KMS-11 (cell line): ENCODE measurements at regions not wholly inside any gene's neighbourhood (a gene's known extent, or its start where the extent isn't known, plus 50 kb on each side); places are given as distances from the start of the nearest gene placed in this dataset.

ENCODE experiments used
- H2AFZ ChIP-seq: fragments of 200-600 bp; sonication (generic); 2 replicates; pipeline ENCODE4 v1.6.1; 2016; ENCODE audit warnings: antibody characterized with exemption, mixed run types, low read depth
- H3K27ac ChIP-seq: fragments of 200-600 bp; sonication (generic); 2 replicates; pipeline ENCODE4 v1.6.1; 2016; ENCODE audit warnings: mild to moderate bottlenecking, mixed run types
- H3K27me3 ChIP-seq: fragments of 200-600 bp; sonication (generic); 2 replicates; pipeline ENCODE4 v1.6.1; 2017; ENCODE audit warnings: mild to moderate bottlenecking, low read depth, mixed run types, moderate library complexity; ENCODE audit not compliant: insufficient read depth
- H3K36me3 ChIP-seq: fragments of 200-600 bp; sonication (generic); 2 replicates; pipeline ENCODE4 v1.6.1; 2017; ENCODE audit warnings: mild to moderate bottlenecking, mixed run types; ENCODE audit not compliant: insufficient read depth
- H3K4me1 ChIP-seq: fragments of 200-600 bp; sonication (generic); 2 replicates; pipeline ENCODE4 v1.6.1; 2016; ENCODE audit warnings: mild to moderate bottlenecking, low read depth, mixed run types; ENCODE audit not compliant: poor library complexity, severe bottlenecking
- H3K4me2 ChIP-seq: fragments of 200-600 bp; sonication (generic); 2 replicates; pipeline ENCODE4 v1.7.0; 2016; ENCODE audit warnings: mild to moderate bottlenecking, mixed run types
- H3K4me3 ChIP-seq: fragments of 200-600 bp; sonication (generic); IDR thresholded peaks from 2 replicates; pipeline ENCODE4 v1.6.1; 2017; ENCODE audit warnings: low read depth, low read length, mixed read lengths; ENCODE audit not compliant: insufficient read depth
- H3K79me2 ChIP-seq: fragments of 200-600 bp; sonication (generic); 2 replicates; pipeline ENCODE4 v1.6.1; 2016; ENCODE audit warnings: low read depth, mixed run types; ENCODE audit not compliant: insufficient read depth
- H3K9ac ChIP-seq: fragments of 200-600 bp; sonication (generic); 2 replicates; pipeline ENCODE4 v1.6.1; 2016; ENCODE audit warnings: mild to moderate bottlenecking, mixed run types
- H4K20me1 ChIP-seq: fragments of 200-600 bp; sonication (generic); 2 replicates; pipeline ENCODE4 v1.6.1; 2016; ENCODE audit warnings: mild to moderate bottlenecking, mixed run types; ENCODE audit not compliant: insufficient read depth
- TF ChIP-seq, protein P1 (sequence below): fragments of 200-600 bp; sonication (generic); conservative IDR thresholded peaks from 2 replicates; pipeline ENCODE4 v1.6.1; 2017; ENCODE audit warnings: low read depth, mild to moderate bottlenecking, antibody characterized with exemption, low read length, moderate library complexity, mixed read lengths

DNA sequence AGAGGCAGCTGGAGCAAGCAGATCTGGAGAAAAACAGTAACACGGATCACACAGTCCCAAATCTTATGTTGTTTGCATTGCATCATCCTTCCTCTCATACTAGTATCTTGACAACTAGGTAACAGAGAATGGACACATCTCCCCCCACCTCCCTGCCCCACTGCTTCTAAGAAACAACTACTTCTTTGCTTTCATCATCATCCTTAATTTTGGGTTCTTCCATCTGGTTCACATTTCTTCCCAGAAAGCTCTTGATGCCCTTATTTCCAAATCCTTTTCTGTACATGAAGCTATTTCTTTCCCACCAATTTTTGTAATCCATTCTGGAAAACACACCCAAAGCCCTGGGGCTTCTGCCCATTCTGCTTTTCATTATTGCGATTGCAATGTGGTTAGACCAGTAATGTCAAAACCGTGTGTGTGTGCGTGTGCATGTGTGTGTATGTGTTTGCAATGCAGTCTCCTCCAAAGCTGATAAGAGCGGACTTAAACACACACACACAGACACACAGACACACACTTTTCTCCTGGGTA is 254.7 kb upstream of the SLC30A5 start:
- TF ChIP-seq, protein P1, sequence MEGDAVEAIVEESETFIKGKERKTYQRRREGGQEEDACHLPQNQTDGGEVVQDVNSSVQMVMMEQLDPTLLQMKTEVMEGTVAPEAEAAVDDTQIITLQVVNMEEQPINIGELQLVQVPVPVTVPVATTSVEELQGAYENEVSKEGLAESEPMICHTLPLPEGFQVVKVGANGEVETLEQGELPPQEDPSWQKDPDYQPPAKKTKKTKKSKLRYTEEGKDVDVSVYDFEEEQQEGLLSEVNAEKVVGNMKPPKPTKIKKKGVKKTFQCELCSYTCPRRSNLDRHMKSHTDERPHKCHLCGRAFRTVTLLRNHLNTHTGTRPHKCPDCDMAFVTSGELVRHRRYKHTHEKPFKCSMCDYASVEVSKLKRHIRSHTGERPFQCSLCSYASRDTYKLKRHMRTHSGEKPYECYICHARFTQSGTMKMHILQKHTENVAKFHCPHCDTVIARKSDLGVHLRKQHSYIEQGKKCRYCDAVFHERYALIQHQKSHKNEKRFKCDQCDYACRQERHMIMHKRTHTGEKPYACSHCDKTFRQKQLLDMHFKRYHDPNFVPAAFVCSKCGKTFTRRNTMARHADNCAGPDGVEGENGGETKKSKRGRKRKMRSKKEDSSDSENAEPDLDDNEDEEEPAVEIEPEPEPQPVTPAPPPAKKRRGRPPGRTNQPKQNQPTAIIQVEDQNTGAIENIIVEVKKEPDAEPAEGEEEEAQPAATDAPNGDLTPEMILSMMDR, result no peak
- Histone ChIP-seq H3K4me3 (no peak overlapping the region), H4K20me1 (no peaks in the 10 kb centered on the region), H2AFZ (no peak overlapping the region), H3K9ac (no peak overlapping the region), H3K36me3 (no peaks in the 10 kb centered on the region), H3K27ac (no peak overlapping the region), H3K79me2 (no peaks in the 10 kb centered on the region), H3K4me2 (no peak overlapping the region), H3K27me3 (no peaks in the 10 kb centered on the region), H3K4me1 (no peaks in the 10 kb centered on the region)

DNA sequence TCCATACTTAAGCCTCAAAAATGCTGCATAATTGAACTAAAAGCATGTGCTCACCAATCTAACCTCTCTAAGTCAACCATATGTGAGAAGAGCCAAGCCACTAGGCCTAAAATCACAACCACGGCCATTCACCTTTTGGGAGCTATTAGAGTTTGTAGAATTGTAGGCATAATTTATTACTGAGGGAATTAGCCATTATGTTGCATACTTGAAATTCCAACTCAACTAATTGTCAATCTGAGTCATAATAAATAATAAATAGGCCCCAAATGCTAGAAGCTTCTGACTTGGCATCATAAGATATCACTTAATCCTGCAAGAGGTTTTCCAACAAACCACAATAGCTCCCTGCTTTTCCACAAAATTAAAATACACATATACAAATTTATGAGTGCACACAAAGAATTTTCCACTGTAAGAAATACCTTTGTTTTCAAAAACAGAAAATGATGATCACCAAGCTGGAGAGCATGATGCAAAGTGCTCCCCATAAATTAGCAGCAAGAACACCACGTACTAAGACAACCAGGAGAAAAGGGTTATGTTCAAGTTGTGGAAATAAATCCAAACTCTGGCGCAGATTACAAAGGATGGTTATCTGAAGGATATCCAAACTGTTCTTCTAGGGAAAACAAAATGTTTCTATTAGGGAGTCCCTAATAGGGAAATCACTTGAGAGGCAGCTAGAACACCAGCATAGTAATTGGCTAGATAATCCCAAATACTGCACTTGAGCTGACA is 250.0 kb upstream of the SLC30A5 start:
- H3K4me3 ChIP-seq, result no peak overlapping the region
- no peak overlapping the region for H2AFZ ChIP-seq
- H3K4me2 ChIP-seq, result no peak overlapping the region

DNA sequence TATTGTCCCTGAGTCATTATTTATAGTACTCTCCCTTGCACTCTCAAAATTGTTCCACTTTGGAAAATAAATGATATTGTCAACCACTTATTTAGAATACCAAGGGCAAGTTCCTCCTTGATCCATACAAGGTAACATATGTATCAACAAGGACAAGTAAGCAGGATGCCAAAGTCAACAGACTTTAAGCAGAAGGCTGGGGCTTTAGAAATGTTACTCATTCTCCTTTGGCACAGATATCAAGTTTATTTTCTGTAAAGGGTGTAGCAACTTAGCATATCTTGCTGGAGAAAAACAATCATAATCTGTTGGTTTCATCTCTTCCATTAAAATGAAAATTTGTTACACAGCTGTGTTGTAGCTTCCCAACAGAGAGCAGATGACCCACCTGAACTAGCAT is 248.7 kb upstream of the SLC30A5 start:
- H4K20me1 ChIP-seq, result no peaks in the 10 kb centered on the region
- TF ChIP-seq, protein P1, result no peak
- no peak overlapping the region for H2AFZ ChIP-seq
- H3K4me1 ChIP-seq, result no peaks in the 10 kb centered on the region
- no peaks in the 10 kb centered on the region for H3K36me3 ChIP-seq
- no peak overlapping the region for H3K9ac ChIP-seq
- H3K27ac ChIP-seq, result no peak overlapping the region
- H3K79me2 ChIP-seq, result no peaks in the 10 kb centered on the region
- no peaks in the 10 kb centered on the region for H3K27me3 ChIP-seq
- H3K4me2 ChIP-seq, result no peak overlapping the region
- no peak overlapping the region for H3K4me3 ChIP-seq

More for the DNA sequence above, 250.0 kb upstream of the SLC30A5 start:
- no peaks in the 10 kb centered on the region for H3K4me1 ChIP-seq
- H3K9ac ChIP-seq, result no peak overlapping the region
- H3K27ac ChIP-seq, result no peak overlapping the region
- no peaks in the 10 kb centered on the region for H4K20me1 ChIP-seq
- H3K27me3 ChIP-seq, result no peaks in the 10 kb centered on the region
- H3K79me2 ChIP-seq, result no peaks in the 10 kb centered on the region
- TF ChIP-seq, protein P1, result no peak
- no peaks in the 10 kb centered on the region for H3K36me3 ChIP-seq

DNA sequence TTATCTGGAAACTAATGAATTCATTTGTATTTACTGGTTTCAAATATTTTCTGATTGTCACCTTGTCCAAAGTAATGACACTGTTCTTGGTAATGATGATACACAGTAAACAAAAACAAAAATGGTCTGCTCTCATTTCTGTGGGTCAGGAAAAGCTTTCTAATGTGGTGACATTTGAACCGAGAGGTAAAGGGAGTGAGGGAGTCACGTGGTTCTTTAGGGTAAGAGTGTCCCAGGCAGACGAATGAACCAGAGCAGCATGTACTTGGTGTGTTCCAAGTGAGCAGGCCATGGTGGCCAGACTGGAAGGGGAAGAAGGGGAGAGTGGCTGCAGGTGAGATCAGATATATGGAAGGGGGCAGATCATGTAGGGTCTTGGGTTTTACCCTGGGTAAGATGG is 247.0 kb upstream of the SLC30A5 start:
- Histone ChIP-seq H3K4me1 (no peaks in the 10 kb centered on the region), H3K4me3 (no peak overlapping the region), H3K27ac (no peak overlapping the region), H2AFZ (no peak overlapping the region), H3K27me3 (no peaks in the 10 kb centered on the region), H3K79me2 (no peaks in the 10 kb centered on the region), H3K4me2 (no peak overlapping the region), H4K20me1 (no peaks in the 10 kb centered on the region), H3K9ac (no peak overlapping the region), H3K36me3 (no peaks in the 10 kb centered on the region)
- TF ChIP-seq, protein P1, result no peak
